Sigmoid colon (tissue), 6 donors: ENCODE measurements at regions not wholly inside any gene's neighbourhood (a gene's known extent, or its start where the extent isn't known, plus 50 kb on each side); places are given as distances from the start of the nearest gene placed in this dataset.

ENCODE experiments used
- DNase-seq: peaks from one replicate; pipeline ENCODE4 v3.0.0-alpha.2; 2019
- H3K27ac ChIP-seq, 4 donors: fragments of 200-600 bp; sonication (generic); one replicate each; pipeline ENCODE4 v1.5.1; 2016 to 2019; ENCODE audit warnings: mild to moderate bottlenecking in 1 of 4
- H3K27me3 ChIP-seq, 3 donors: fragments of 200-600 bp; sonication (generic); one replicate each; pipeline ENCODE4 v1.5.1; 2019; ENCODE audit warnings: mild to moderate bottlenecking in 1 of 3
- H3K36me3 ChIP-seq, 4 donors: fragments of 200-600 bp; sonication (generic); one replicate each; pipeline ENCODE4 v1.5.1; 2016 to 2019
- H3K4me1 ChIP-seq, 4 donors: fragments of 200-600 bp; sonication (generic); one replicate each; pipeline ENCODE4 v1.5.1; 2017 to 2019
- H3K4me3 ChIP-seq, 4 donors: fragments of 200-600 bp; sonication (generic); one replicate each; pipeline ENCODE4 v1.5.1; 2017 to 2019; ENCODE audit warnings: mild to moderate bottlenecking in 2 of 4, moderate library complexity in 1 of 4
- H3K9me3 ChIP-seq, 4 donors: fragments of 200-600 bp in 3 of 4; sonication (generic) in 3 of 4; one replicate each; pipeline versions ENCODE4 v1.5.1 to v1.6.1; 2013 to 2019
- CTCF ChIP-seq, 4 experiments: fragments of 450-650 bp in 3 of 4; fragments of 200-600 bp in 1 of 4; IDR thresholded peaks; one replicate each; pipeline ENCODE4 v1.5.1; 2016 to 2019; ENCODE audit warnings: antibody characterized with exemption in 4 of 4, mild to moderate bottlenecking in 3 of 4, moderate library complexity in 2 of 4
- EP300 ChIP-seq, 4 donors: sonication (generic); formaldehyde crosslinking; IDR thresholded peaks; one replicate each; pipeline ENCODE4 v1.6.1; 2017; ENCODE audit warnings: antibody characterized with exemption in 4 of 4
- POLR2A ChIP-seq, 2 donors: fragments of 450-650 bp; IDR thresholded peaks; one replicate each; pipeline ENCODE4 v1.6.1; 2016; ENCODE audit warnings: antibody characterized with exemption in 2 of 2, mild to moderate bottlenecking in 2 of 2, moderate library complexity in 2 of 2
- POLR2AphosphoS5 ChIP-seq, 4 donors: sonication (generic); formaldehyde crosslinking; IDR thresholded peaks; one replicate each; pipeline ENCODE4 v1.6.1; 2017; ENCODE audit warnings: antibody characterized with exemption in 4 of 4
- WGBS, 2 donors: extraction: QIAGEN DNeasy Blood & Tissue Kit; methylation state at CpG; one replicate each; pipeline ENCODE4 v1.1.7; 2013; 5-methylcytosine and 5-hydroxymethylcytosine counted together
- intact Hi-C: fragments of 100-400 bp; cut with DNase I; formaldehyde crosslinking; loops from one replicate; pipeline ENCODE4 v1.15.1; 2023
- small RNA-seq, 3 donors: library from RNA; depleted of rRNA; stranded (forward); fragments of <200 nt; gene quantifications; one replicate each; pipeline ENCODE3, GENCODE V24; 2016
- donor health status: healthy with polysubstance abuse.
- donor health status: healthy.

- intact Hi-C loops: no loop called here
- Histone ChIP-seq H3K27me3 (no peaks in the 10 kb centered on the region), H3K27ac (no peak overlapping the region), H3K4me1 (no peaks in the 10 kb centered on the region), H3K4me3 (no peak overlapping the region), H3K36me3 (no peaks in the 10 kb centered on the region), H3K9me3 (no peaks in the 10 kb centered on the region)
- TF ChIP-seq CTCF (IDR thresholded peaks at IDR 0.05): no peak
- TF ChIP-seq POLR2AphosphoS5 (IDR thresholded peaks at IDR 0.05): no peak
- TF ChIP-seq POLR2A (IDR thresholded peaks at IDR 0.05): no peak
- TF ChIP-seq EP300 (IDR thresholded peaks at IDR 0.05): no peak
- 75 to 82% methylated on average over 10 of the region's 10 CpGs for WGBS, 2 donors
- DNase-seq: no peak
These were observed 55.0 kb upstream of the PHACTR1 start for GRCh38 chr6:12661432-12662089.

Small RNA genes lying in the stretch of these regions (small RNA-seq; reads per million reads assigned to genes)
- gene RN7SKP293: 0 reads per million in 3 donors
